ENCODE measurements at regions not wholly inside any gene's neighbourhood (a gene's known extent, or its start where the extent isn't known, plus 50 kb on each side); places are given as distances from the start of the nearest gene placed in this dataset.

DNA sequence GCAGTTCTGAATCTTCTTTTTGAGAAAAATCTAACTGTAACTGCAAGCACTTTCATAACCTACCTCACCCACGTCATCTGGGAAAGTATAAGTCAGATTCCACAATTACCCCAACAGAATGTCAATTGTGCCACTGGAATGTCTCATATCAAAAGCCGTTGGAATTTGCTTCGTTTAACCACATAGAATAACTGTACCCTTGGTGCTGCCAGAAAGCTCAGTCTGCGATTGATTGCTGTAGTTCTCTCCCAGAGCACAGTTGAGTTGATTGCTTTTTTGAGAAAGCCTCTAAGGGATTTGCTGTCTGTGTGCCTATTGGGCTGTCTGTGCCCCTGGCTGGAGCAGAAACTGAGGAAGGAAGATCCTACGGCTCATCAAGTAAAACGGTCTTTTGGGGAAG, 583.6 kb downstream of the TMEM38B start:
- intact Hi-C loops (cut with DNase I), result no loop called here
- no peak for DNase-seq (ENCODE audit: missing footprints)

DNA sequence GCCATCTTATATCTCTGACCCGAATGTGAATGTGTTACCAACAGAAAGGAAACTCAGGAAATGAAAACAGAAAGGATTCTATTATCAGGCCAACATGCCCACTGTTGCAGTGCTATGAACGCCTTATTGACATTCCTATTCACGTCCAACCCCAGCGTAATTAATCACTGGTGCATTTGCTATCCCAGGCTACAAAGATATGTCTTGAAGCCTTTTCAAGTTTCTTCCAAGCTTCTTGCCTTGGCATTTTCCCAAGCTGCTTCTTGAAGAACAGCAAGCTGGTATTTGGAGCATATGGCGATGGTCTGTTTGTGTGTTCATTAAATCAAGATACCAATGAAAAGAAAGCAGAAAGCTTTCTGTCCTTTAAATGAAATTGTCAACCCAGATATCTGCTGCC, 579.2 kb upstream of the ZNF462 start:
- ATAC-seq (no peak), DNase-seq (ENCODE audit: missing footprints) (no peak)
- intact Hi-C loops (cut with DNase I), result no loop called here

More for the DNA sequence above, 583.6 kb downstream of the TMEM38B start:
- ATAC-seq, result no peak

DNA sequence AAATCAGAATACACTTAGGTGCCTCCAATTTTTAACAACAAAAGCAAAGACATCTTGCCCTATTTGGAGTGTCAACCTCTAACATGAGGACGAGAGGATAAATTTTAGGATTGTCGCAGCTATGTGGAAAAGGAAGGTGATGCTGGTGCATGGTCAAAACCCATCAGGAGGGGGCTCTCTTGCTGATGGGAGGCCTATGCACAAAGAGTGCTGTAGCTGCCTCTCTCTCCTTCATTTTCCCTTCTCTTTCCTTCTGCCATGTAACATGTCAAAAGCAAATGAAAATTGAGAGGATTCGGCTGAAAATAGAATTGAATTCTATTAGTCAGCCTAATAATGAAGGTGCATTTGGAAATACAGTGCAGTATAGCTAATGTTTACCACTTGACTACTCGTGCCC, 578.7 kb upstream of the ZNF462 start:
- no peak for ATAC-seq
- DNase-seq (ENCODE audit: missing footprints), result no peak
- intact Hi-C loops (cut with DNase I), result no loop called here

DNA sequence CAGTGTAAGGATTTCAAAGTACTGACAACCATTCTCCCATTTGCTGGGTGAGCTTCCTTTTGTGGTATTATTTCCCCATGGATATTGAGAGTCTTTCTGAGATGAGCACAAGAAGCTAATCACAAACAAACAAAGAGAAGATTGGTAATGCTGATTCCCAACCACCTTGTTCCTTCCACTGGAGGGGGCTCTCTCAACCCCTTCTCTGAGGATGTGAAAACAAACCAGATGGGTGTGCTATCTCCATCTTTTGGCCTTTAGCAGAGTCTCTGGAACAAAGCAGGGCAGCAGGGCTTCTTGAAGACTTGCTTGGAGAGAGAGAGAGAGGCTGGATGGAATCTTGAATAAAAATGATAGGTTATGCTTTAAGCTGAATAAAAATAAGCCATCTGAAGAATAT, 576.7 kb upstream of the ZNF462 start:
- no peak for DNase-seq (ENCODE audit: missing footprints)
- no peak for ATAC-seq
- intact Hi-C loops (cut with DNase I), result no loop called here

- DNase-seq (ENCODE audit: missing footprints), result no peak
- ATAC-seq, result no peak
- intact Hi-C loops (cut with DNase I), result no loop called here
These were observed 575.8 kb upstream of the ZNF462 start for GRCh38 chr9:106287091-106287631.

DNA sequence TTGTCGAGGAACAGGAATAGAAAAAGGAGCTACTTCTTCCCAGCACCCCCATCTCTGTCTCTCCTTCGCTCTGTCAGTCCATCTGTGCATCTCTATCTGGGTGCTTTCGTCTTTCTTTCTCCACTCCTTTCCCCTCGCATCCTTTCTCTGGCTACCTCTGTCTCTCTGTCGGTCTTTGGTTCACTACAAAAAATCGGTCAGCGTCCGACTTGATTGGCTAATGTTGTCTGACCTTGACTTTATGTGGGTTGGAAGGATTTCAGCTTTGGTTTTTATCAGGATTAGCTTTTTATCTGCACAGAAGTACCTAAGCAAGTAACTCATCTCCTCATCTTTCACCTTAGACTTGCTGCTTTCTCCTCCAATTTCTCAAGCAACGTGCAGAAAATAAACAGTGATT, 575.2 kb upstream of the ZNF462 start:
- intact Hi-C loops (cut with DNase I), result no loop called here
- ATAC-seq, result no peak
- DNase-seq (ENCODE audit: missing footprints), result no peak

DNA sequence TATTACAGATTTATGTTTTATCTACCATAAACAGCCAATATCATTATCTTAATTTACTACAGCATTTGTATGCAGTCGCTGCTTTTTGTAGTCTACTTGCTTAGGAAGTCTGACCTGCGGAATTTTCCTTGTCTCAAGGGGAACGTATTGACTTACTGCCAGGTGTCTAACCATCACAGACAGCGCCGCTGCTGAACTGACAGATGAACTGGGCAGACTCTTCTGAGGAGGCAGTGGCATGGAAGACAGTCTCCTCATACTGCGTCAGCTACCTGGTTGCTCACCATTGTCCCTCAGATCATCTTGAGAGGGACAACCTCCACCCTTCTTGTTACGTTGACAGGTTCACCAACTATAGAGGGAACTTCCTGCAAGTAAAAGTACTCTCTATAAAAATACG, 574.3 kb upstream of the ZNF462 start:
- peak; percentile 68 for DNase-seq (ENCODE audit: missing footprints)
- ATAC-seq, result no peak
- intact Hi-C loops (cut with DNase I), result no loop called here

DNA sequence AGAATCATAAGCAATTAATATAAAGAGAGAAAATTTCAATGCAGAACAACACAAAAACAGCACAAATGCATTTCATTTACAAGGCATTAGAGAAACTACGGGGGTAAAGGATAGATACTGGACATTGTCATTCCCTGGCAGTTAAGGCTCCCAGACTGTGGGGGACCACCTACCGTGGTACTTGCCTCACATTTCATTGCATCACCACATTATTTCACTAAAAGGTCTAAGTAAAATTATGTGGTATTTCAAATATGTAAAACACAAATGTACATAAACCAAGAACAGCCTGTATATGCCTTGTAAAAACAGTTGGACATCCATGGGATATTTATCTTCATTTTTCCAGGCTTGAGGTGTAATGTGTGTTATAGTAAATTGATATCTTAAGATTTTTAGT, 571.2 kb upstream of the ZNF462 start:
- ATAC-seq, result no peak
- intact Hi-C loops (cut with DNase I), result no loop called here
- DNase-seq (ENCODE audit: missing footprints), result no peak

DNA sequence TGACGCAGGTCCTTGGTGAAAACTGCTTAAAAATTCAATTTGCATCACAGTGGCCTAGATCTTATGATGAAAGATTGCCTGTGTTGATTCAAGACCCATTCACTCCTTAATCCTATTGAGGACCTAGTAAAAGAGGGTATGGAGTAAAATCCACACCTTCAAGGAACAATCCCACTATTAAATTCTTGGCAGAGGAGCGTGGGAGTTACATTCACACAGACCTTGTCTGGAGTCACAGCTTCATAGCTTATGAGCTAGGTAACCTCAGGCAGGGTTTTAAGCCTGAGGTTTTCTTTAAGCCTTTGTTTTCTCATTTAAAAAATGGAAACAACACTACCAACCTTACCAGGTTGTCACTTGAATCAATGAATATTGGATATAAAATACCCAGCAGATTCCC, 566.5 kb upstream of the ZNF462 start:
- intact Hi-C loops (cut with DNase I), result no loop called here
- no peak for ATAC-seq
- DNase-seq (ENCODE audit: missing footprints), result no peak

DNA sequence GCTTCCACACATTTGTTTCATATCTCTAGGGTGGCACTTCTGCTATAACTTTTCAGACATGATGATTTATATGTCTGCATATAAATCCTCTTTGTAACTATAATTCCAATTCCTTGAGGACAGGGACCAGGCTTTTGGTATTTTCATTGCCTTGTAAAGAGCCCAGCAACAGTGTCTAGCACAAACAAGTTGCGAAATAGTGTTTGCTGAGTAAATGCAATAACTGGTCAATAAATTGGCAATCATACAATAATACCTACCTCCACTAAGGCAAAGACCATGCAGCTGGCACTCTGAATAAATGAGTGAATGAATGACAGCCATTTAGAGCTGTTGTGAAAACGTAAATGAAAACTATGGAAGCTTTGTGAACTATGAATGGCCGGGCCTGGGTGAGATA, 564.0 kb upstream of the ZNF462 start:
- intact Hi-C loops (cut with DNase I), result no loop called here
- ATAC-seq, result no peak
- DNase-seq (ENCODE audit: missing footprints), result no peak

- ATAC-seq, result no peak
- intact Hi-C loops (cut with DNase I), result no loop called here
These were observed 558.5 kb upstream of the ZNF462 start for GRCh38 chr9:106304401-106304920.

GRCh38 chr9:106305428-106306133, 557.4 kb upstream of the ZNF462 start:
- DNase-seq (ENCODE audit: missing footprints) (no peak), ATAC-seq (no peak)
- intact Hi-C loops (cut with DNase I), result no loop called here

More at GRCh38 chr9:106304401-106304920, 558.5 kb upstream of the ZNF462 start:
- DNase-seq (ENCODE audit: missing footprints), result no peak

DNA sequence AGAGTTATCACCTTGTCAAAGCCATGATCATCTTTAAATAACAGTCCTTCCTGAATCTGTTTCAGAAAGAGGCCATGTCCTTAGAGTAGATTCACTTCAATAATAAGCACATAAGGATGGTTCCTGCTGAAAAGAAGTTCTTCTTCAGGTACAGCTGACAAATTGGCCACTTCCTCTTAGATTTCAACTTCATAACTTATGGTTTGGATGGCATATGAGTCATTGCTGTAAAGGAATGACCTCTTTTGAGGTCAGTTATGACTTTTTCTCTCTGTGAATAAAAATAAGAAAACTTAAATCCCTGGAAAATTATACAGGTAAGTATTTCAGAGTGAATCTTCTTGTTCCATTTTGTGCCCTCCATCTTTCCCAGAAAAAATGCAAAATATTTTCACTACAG, 555.3 kb upstream of the ZNF462 start:
- intact Hi-C loops (cut with DNase I), result no loop called here
- DNase-seq (ENCODE audit: missing footprints) (no peak), ATAC-seq (no peak)

DNA sequence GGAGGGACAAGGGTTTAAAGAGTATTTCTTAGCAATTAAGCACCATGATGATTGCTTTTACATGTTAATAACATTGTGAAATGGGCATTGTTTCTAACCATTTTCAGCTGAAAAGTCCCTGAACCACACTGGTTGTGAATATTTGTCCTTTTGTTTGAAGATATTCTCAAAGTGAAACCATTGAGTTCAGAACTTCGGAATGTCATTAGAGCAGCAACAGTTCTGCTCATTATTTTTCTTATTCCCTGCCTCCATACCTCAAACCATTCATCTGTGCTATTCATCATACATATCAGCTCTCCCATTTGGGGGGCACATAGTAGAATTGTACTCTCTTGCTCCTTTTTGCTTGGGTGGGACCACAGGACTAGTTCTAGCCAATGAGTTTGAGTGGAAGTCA, 553.0 kb upstream of the ZNF462 start:
- intact Hi-C loops (cut with DNase I), result no loop called here
- ATAC-seq (no peak), DNase-seq (ENCODE audit: missing footprints) (no peak)

- no peak for ATAC-seq
- intact Hi-C loops (cut with DNase I), result no loop called here
- no peak for DNase-seq (ENCODE audit: missing footprints)
These were observed 552.2 kb upstream of the ZNF462 start for GRCh38 chr9:106310782-106311181.

- ATAC-seq (no peak), DNase-seq (ENCODE audit: missing footprints) (no peak)
- intact Hi-C loops (cut with DNase I), result no loop called here
These were observed 550.1 kb upstream of the ZNF462 start for GRCh38 chr9:106312906-106313305.

GRCh38 chr9:106314476-106314875, 548.5 kb upstream of the ZNF462 start:
- intact Hi-C loops (cut with DNase I), result no loop called here
- no peak for ATAC-seq
- DNase-seq (ENCODE audit: missing footprints), result no peak

DNA sequence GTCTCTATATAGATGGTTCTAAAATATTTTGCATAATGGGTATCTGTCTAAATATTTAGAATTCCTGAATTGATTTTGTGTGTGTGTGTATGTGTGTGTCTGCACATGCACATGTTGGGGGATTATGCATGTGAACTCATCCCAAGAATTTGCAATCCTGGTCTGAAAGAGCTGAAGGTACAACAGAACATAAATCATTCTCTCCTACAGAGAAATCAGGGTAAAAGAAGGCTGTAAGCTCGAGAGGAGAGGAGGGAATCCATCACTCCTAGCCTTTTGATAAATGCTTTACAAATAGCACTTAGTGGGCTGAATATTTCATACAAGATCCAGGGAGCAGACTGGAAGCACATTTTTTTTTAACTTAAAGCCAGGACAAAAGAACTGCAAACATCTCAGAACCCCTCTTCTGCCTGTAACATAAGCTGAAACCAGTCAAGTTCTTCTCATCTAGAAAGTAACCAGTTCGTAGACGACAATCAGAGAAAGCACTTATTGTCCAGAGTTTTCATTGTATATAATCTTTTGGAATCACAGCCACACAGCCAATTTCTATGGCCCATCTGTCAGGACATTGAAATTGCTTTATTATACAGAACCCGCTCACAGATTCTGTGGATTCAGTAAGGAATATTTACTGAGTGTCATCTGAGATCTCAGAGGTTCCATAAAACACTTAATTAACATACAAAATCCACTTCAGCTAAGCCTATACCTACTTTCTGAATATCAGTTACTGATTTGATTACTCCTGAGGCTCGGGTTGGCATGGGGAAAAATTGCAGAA, 541.4 kb upstream of the ZNF462 start:
- ATAC-seq (no peak), DNase-seq (ENCODE audit: missing footprints) (no peak)
- intact Hi-C loops (cut with DNase I), result no loop called here

DNA sequence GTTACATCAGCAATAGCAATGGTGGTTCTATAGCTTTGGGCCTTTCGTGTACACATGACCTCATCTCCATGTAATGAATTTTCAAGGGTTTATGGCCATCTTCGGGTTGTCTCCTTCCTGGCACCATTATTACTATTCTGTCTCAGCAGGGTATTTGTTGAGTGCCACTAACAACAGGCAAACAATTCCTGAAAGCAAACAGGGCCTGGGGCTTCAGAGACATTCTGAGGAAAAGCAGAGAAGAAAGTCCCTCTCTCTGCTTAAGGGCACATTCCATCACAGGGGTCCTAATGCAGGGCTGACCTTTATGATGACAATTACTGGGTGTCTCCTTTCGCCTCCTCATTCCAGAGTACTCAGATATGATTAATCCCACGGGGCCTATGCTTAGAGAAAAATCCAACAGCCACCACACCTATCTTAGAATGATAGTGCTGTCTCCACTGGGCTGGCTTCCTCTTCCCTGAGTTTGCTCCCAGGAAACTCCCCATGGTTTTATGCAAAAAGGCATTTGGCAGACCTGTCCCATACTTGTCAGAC, 540.2 kb upstream of the ZNF462 start:
- ATAC-seq, result no peak
- intact Hi-C loops (cut with DNase I), result no loop called here
- no peak for DNase-seq (ENCODE audit: missing footprints)

DNA sequence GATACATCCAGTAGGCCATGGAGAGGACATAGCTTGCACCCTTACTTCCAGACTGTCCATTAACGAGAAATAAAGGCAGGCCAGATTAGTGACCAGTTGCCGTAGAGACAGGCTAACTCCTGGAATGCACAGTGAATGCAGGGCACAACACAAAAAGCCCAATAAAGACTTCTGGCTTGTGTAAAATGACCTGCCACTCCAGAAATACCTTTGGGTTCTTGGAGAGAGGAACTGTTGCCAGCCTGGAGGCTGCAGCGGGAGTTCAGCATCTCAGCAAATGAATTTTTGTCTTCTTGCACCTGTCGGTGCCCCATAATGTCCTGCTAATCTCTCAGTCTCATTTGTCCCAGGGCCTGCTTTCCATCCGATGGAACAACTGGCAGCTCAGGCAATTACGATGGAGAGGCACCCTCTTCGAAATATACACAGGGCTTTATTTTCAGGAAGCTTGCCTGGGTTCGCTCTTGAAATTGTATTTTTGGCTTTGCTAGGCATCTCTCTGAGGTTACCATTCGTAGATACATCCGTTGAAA, 538.8 kb upstream of the ZNF462 start:
- ATAC-seq (no peak), DNase-seq (ENCODE audit: missing footprints) (no peak)
- intact Hi-C loops (cut with DNase I), result no loop called here

All from Right ventricle myocardium inferior (tissue), 1 donor.